ENCODE measurements at regions not wholly inside any gene's neighbourhood (a gene's known extent, or its start where the extent isn't known, plus 50 kb on each side); places are given as distances from the start of the nearest gene placed in this dataset.

DNA sequence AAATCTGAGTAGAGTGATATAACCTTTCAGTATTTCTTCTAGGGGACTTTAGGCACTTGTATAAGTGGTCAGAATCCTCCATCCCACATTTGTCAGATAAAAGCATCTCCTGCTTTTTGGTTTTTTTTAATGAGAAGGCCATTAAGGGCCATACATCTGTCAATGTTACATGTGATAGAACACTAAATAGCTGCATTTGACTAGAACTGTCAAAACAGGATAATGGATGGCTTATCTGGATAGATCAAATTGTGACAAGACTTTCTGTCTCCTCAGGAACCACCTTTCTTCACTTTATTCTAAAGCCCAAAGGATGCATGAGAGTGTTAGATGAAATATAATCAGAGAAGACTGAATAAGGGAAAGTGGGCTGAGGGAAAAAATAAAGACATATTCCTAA lies 533.4 kb upstream of the TGFBR2 start:
- POLR2A ChIA-PET (ENCODE audit: partially characterized antibody), result no interaction called here

More for the DNA sequence above, 533.4 kb upstream of the TGFBR2 start:
- no peak overlapping the region for H4K5ac ChIP-seq (ENCODE audit: insufficient read length, low read depth, low read length)
- no peak overlapping the region for H3K4me2 ChIP-seq (ENCODE audit: insufficient read depth in 1 of 2, low read depth in 2 of 2, low read length in 2 of 2)
- H3K27me3 ChIP-seq (replicated peaks in 1 of 4; ENCODE audit: control insufficient read depth in 3 of 4, extremely low read depth in 1 of 4, insufficient read depth in 3 of 4, low read length in 3 of 4), result peaks cover 0 to 9% (median 4%) of the 10 kb centered on the region in 4 experiments; a peak in 6 of 7 replicates
- FAIRE-seq (no peak), DNase-seq (ENCODE audit: low read depth in 1 of 2, low spot score in 2 of 2) (no peak)
- H4K8ac ChIP-seq (ENCODE audit: extremely low read depth, insufficient read depth, low read length), result no peak overlapping the region
- H3K4ac ChIP-seq (replicated peaks; ENCODE audit: insufficient read length, low read depth, low read length), result no peak overlapping the region
- no peak overlapping the region for H3K14ac ChIP-seq (ENCODE audit: insufficient read length)
- CTCF ChIA-PET (ENCODE audit: partially characterized antibody), result interaction anchor here (0.6 to 2.6 kb wide), 6 partner anchors 12 to 1345 kb away, joined by 3 to 10 read pairs (median 4); no protein-coding TSS in a partner anchor
- H3K9ac ChIP-seq (replicated peaks in 1 of 4; ENCODE audit: extremely low read depth in 1 of 4, low read depth in 3 of 4, low read length in 3 of 4), result no peak overlapping the region
- no peaks in the 10 kb centered on the region for H3K79me1 ChIP-seq (ENCODE audit: low read depth, low read length)
- H3K79me2 ChIP-seq (ENCODE audit: control insufficient read depth in 1 of 2, insufficient read depth in 2 of 2, low read length in 2 of 2), result no peaks in the 10 kb centered on the region
- H3K4me3 ChIP-seq (ENCODE audit: extremely low read depth in 1 of 4, insufficient read depth in 2 of 4, low read depth in 3 of 4, low read length in 4 of 4), result no peak overlapping the region
- H3K18ac ChIP-seq (ENCODE audit: extremely low read depth, low read length), result no peak overlapping the region
- no peak overlapping the region for H2BK12ac ChIP-seq (ENCODE audit: low read depth, low read length)
- H3K36me3 ChIP-seq (ENCODE audit: control insufficient read depth in 2 of 4, insufficient read depth in 4 of 4, low read length in 3 of 4), result no peaks in the 10 kb centered on the region
- no peak overlapping the region for H2AFZ ChIP-seq (ENCODE audit: low read length)
- no peaks in the 10 kb centered on the region for H4K20me1 ChIP-seq (replicated peaks in 1 of 2; ENCODE audit: control insufficient read depth in 1 of 2, insufficient read depth in 2 of 2, low read length in 2 of 2)
- H3K23ac ChIP-seq (ENCODE audit: insufficient read length), result no peak overlapping the region
- H2BK15ac ChIP-seq (ENCODE audit: low read length), result no peak overlapping the region
- H3K4me1 ChIP-seq (replicated peaks in 1 of 4; ENCODE audit: control insufficient read depth in 3 of 4, insufficient read depth in 4 of 4, low read length in 3 of 4), result no peaks in the 10 kb centered on the region
- no peak for TF ChIP-seq CREB1 (IDR thresholded peaks at IDR 0.05)
- TF ChIP-seq CTBP2 (IDR thresholded peaks at IDR 0.05; ENCODE audit: borderline replicate concordance, insufficient read depth, insufficient read length, low read length), result no peak
- TF ChIP-seq SIX5 (IDR thresholded peaks at IDR 0.05; ENCODE audit: low read depth, low read length), result no peak
- TF ChIP-seq NANOG (IDR thresholded peaks at IDR 0.05; ENCODE audit: insufficient read depth, low read depth, low read length, poor library complexity, severe bottlenecking), result no peak
- H3K56ac ChIP-seq (replicated peaks; ENCODE audit: insufficient read length, low read depth, low read length), result no peak overlapping the region
- no peak overlapping the region for H2BK20ac ChIP-seq (ENCODE audit: low read length)
- 0 out of 2 replicates have a peak, but pooled peaks cover 3% of the 10 kb centered on the region for H3K23me2 ChIP-seq (ENCODE audit: low read depth, low read length)
- no peak overlapping the region for H2BK5ac ChIP-seq (ENCODE audit: low read depth, low read length)
- no peak overlapping the region for H2BK120ac ChIP-seq (replicated peaks; ENCODE audit: low read depth, low read length)
- H3K9me3 ChIP-seq (ENCODE audit: insufficient read depth in 2 of 2, low read depth in 1 of 2, low read length in 1 of 2), result no peaks in the 10 kb centered on the region
- no peak overlapping the region for H2AK5ac ChIP-seq (ENCODE audit: low read depth, low read length)
- H4K91ac ChIP-seq (replicated peaks; ENCODE audit: insufficient read length, low read length), result no peak overlapping the region
- H3K27ac ChIP-seq (ENCODE audit: low read depth, low read length), result no peak overlapping the region
